Vagina (tissue), 2 donors: ENCODE measurements at regions not wholly inside any gene's neighbourhood (a gene's known extent, or its start where the extent isn't known, plus 50 kb on each side); places are given as distances from the start of the nearest gene placed in this dataset.
A peak's percentile ranks its signal among the peaks of the same experiment; 100 is the strongest.

ENCODE experiments used
- POLR2A ChIP-seq, 2 donors: fragments of 450-650 bp; IDR thresholded peaks; one replicate each; pipeline ENCODE4 v1.6.1; 2017; ENCODE audit warnings: antibody characterized with exemption in 2 of 2, mild to moderate bottlenecking in 2 of 2, moderate library complexity in 2 of 2
- POLR2AphosphoS5 ChIP-seq, 2 donors: sonication (generic); formaldehyde crosslinking; IDR thresholded peaks; one replicate each; pipeline ENCODE4 v1.9.0; 2017; ENCODE audit warnings: antibody characterized with exemption in 2 of 2, mild to moderate bottlenecking in 2 of 2, low read depth in 1 of 2; ENCODE audit not compliant: insufficient read depth in 1 of 2
- TF ChIP-seq, protein P1 (sequence below), 3 experiments: fragments of 450-650 bp in 2 of 3; fragments of 200-600 bp in 1 of 3; sonication (generic) in 1 of 3; IDR thresholded peaks; one replicate each; pipeline ENCODE4 v1.5.1; 2017 to 2019; ENCODE audit warnings: antibody characterized with exemption in 3 of 3, mild to moderate bottlenecking in 2 of 3, moderate library complexity in 2 of 3

GRCh38 chr11:12318791-12319438 is 58.5 kb upstream of the PARVA start:
- no peak for TF ChIP-seq POLR2A (IDR thresholded peaks at IDR 0.05)
- TF ChIP-seq, protein P1, sequence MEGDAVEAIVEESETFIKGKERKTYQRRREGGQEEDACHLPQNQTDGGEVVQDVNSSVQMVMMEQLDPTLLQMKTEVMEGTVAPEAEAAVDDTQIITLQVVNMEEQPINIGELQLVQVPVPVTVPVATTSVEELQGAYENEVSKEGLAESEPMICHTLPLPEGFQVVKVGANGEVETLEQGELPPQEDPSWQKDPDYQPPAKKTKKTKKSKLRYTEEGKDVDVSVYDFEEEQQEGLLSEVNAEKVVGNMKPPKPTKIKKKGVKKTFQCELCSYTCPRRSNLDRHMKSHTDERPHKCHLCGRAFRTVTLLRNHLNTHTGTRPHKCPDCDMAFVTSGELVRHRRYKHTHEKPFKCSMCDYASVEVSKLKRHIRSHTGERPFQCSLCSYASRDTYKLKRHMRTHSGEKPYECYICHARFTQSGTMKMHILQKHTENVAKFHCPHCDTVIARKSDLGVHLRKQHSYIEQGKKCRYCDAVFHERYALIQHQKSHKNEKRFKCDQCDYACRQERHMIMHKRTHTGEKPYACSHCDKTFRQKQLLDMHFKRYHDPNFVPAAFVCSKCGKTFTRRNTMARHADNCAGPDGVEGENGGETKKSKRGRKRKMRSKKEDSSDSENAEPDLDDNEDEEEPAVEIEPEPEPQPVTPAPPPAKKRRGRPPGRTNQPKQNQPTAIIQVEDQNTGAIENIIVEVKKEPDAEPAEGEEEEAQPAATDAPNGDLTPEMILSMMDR (IDR thresholded peaks at IDR 0.05) = no peak
- TF ChIP-seq POLR2AphosphoS5 (IDR thresholded peaks at IDR 0.05; ENCODE audit: insufficient read depth in 1 of 2, low read depth in 1 of 2) = peak in 1 of 2 donors; percentile 41
